Heart right ventricle (tissue), 16 donors: ENCODE measurements at regions not wholly inside any gene's neighbourhood (a gene's known extent, or its start where the extent isn't known, plus 50 kb on each side); places are given as distances from the start of the nearest gene placed in this dataset.
A peak's percentile ranks its signal among the peaks of the same experiment; 100 is the strongest.

Experiments used
- ATAC-seq, 8 donors: fragments of 200-7000 bp; cut with Tn5 transposase; one replicate each; pipeline ENCODE4 v1.9.1; 2020; ENCODE audit warnings: mild to moderate bottlenecking in 8 of 8, moderate library complexity in 8 of 8, moderate number of reproducible peaks in 1 of 8
- DNase-seq, 2 donors: peaks; one replicate each; pipeline ENCODE4 v3.0.0-alpha.2; 2020
- H3K27ac ChIP-seq, 10 donors: fragments of 200-600 bp; sonication (generic) in 2 of 10; one replicate each; pipeline versions ENCODE4 v1.5.0 to v1.8.0; 2020 to 2022; ENCODE audit warnings: mild to moderate bottlenecking in 3 of 10
- H3K27me3 ChIP-seq, 7 donors: fragments of 200-600 bp; one replicate each; pipeline ENCODE4 v1.8.0; 2021 to 2022; ENCODE audit warnings: mild to moderate bottlenecking in 2 of 7
- H3K36me3 ChIP-seq, 9 donors: fragments of 200-600 bp; sonication (generic) in 1 of 9; one replicate each; pipeline versions ENCODE4 v1.5.0 to v1.8.0; 2020 to 2022; ENCODE audit warnings: mild to moderate bottlenecking in 2 of 9
- H3K4me1 ChIP-seq, 9 donors: fragments of 200-600 bp; sonication (generic) in 1 of 9; one replicate each; pipeline versions ENCODE4 v1.5.0 to v1.8.0; 2020 to 2022; ENCODE audit warnings: mild to moderate bottlenecking in 4 of 9
- H3K4me3 ChIP-seq, 10 donors: fragments of 200-600 bp; sonication (generic) in 2 of 10; one replicate each; pipeline versions ENCODE4 v1.5.0 to v1.8.0; 2020 to 2022; ENCODE audit warnings: mild to moderate bottlenecking in 7 of 10, moderate library complexity in 2 of 10
- H3K9me3 ChIP-seq, 11 donors: fragments of 200-600 bp in 10 of 11; sonication (generic) in 2 of 11; one replicate each; pipeline versions ENCODE4 v1.5.0 to v1.8.0; 2013 to 2022; ENCODE audit warnings: mild to moderate bottlenecking in 2 of 11, control low read depth in 1 of 11, moderate library complexity in 1 of 11
- CTCF ChIP-seq, 9 donors: fragments of 200-600 bp; sonication (generic) in 2 of 9; IDR thresholded peaks; one replicate each; pipeline versions ENCODE4 v1.5.0 to v1.8.0; 2021 to 2022; ENCODE audit warnings: antibody characterized with exemption in 9 of 9, mild to moderate bottlenecking in 5 of 9, moderate library complexity in 1 of 9
- WGBS, 2 donors: extraction: QIAGEN DNeasy Blood & Tissue Kit; methylation state at CpG; one replicate each; pipeline ENCODE4 v1.1.7; 2013; ENCODE audit warnings: inconsistent platforms in 1 of 2; 5-methylcytosine and 5-hydroxymethylcytosine counted together
- intact Hi-C, 10 donors: fragments of 100-400 bp; cut with DNase I; formaldehyde crosslinking; loops; one replicate each; pipeline versions ENCODE4 v1.11.1 to v1.14.2; 2022
- donor health status: Arrhythmogenic right ventricular cardiomyopathy.
- donor health status: ischemic (EF 13 %, LVEDD 7.1; RV severe dilation, severe dysfunction).
- donor health status: healthy with polysubstance abuse.
- donor health status: DM: no; HTN: yes; CAD: no.
- donor health status: DM: no; HTN: no; CAD: no.
- donor health status: ischemic (EF 25% LVEDD 6.9; RV normal size, moderate dysfunction).
- donor health status: ischemic (EF 25% LVEDD 5.7; RV mildly dilated, moderate dysfunction).
- donor health status: healthy.
- donor health status: DM: yes; HTN: yes; CAD: no.
- donor health status: Ischemic cardiomyopathy.
- donor health status: ischemic (EF 35%, LVEDD 5.7; RV mildly dilated, moderate dysfunction).
- donor health status: nonischemic (EF 11% LVEDD 7.7; RV severe dilation, severe dysfunction).
- donor health status: DM: yes; HTN: yes; CAD: no.
- donor health status: PGD.
- donor health status: ischemic (EF 29% LVEDD 5.4; RV normal size, mild dysfunction).
- donor health status: nonischemic (EF 23%, LVEDD 6.1; RV moderate dilation, normal function).

- no peak for TF ChIP-seq CTCF (IDR thresholded peaks at IDR 0.05)
- Histone ChIP-seq H3K9me3 (peaks cover 0 to 3% (median 0%) of the 10 kb centered on the region in 11 donors), H3K4me1 (peaks cover 0 to 8% (median 0%) of the 10 kb centered on the region in 9 donors), H3K36me3 (no peaks in the 10 kb centered on the region), H3K4me3 (no peak overlapping the region), H3K27ac (no peak overlapping the region), H3K27me3 (no peaks in the 10 kb centered on the region)
- intact Hi-C loops, result no loop called here
- DNase-seq, result no peak
- no peak for ATAC-seq
Measured at GRCh38 chr4:145406970-145407369, 74.7 kb upstream of the SMAD1 start.

GRCh38 chr4:145404761-145405160 is 76.9 kb upstream of the SMAD1 start:
- intact Hi-C loops, result no loop called here
- ATAC-seq (peak in 4 of 8 donors; percentile 52 to 76 (median 58)), DNase-seq (peak in 1 of 2 donors; percentile 5)
- TF ChIP-seq CTCF (IDR thresholded peaks at IDR 0.05), result no peak
- Histone ChIP-seq H3K36me3 (no peaks in the 10 kb centered on the region), H3K27me3 (no peaks in the 10 kb centered on the region), H3K4me1 (peaks cover 0 to 8% (median 0%) of the 10 kb centered on the region in 9 donors), H3K27ac (peak overlapping the region in 1 of 10 donors; percentile 51), H3K9me3 (peaks cover 0 to 3% (median 0%) of the 10 kb centered on the region in 11 donors), H3K4me3 (no peak overlapping the region)
- 69 to 71% methylated on average over 3 of the region's 3 CpGs for WGBS, 2 donors

- no peaks in the 10 kb centered on the region for H3K27me3 ChIP-seq
- H3K36me3 ChIP-seq, result no peaks in the 10 kb centered on the region
- WGBS, 2 donors, result 89 to 94% methylated on average over 1 of the region's 1 CpG
- H3K4me1 ChIP-seq, result peaks cover 0 to 6% (median 0%) of the 10 kb centered on the region in 9 donors
- H3K27ac ChIP-seq, result no peak overlapping the region
- no peak overlapping the region for H3K4me3 ChIP-seq
- no peak for DNase-seq
- intact Hi-C loops, result loop anchor here in 2 of 10 donors (5.0 kb wide), 2 partner anchors 49 to 544 kb away; no protein-coding TSS in a partner anchor
- no peak for TF ChIP-seq CTCF (IDR thresholded peaks at IDR 0.05)
- H3K9me3 ChIP-seq, result no peaks in the 10 kb centered on the region
- ATAC-seq, result no peak
Measured at GRCh38 chr4:145396581-145396980, 85.1 kb upstream of the SMAD1 start.

GRCh38 chr4:145390571-145390970 is 91.1 kb upstream of the SMAD1 start:
- intact Hi-C loops, result loop anchor here in 1 of 10 donors (5.0 kb wide), 1 partner anchor 162 kb away; no protein-coding TSS in a partner anchor
- Histone ChIP-seq H3K27ac (no peak overlapping the region), H3K4me1 (peaks cover 0 to 10% (median 0%) of the 10 kb centered on the region in 9 donors), H3K36me3 (no peaks in the 10 kb centered on the region), H3K9me3 (no peaks in the 10 kb centered on the region), H3K27me3 (no peaks in the 10 kb centered on the region), H3K4me3 (no peak overlapping the region)
- no peak for TF ChIP-seq CTCF (IDR thresholded peaks at IDR 0.05)
- ATAC-seq (no peak), DNase-seq (no peak)
- WGBS, 2 donors, result 71 to 83% methylated on average over 3 of the region's 3 CpGs
